NCI-H345 treated with DMSO at 0.1 percent for 48 hours (cell line): ENCODE measurements at regions not wholly inside any gene's neighbourhood (a gene's known extent, or its start where the extent isn't known, plus 50 kb on each side); places are given as distances from the start of the nearest gene placed in this dataset.

Experiments
- DNase-seq: peaks from one replicate; lab custom pipeline; 2025; ENCODE audit not compliant: unreplicated experiment; lab: John Stamatoyannopoulos, UW

GRCh38 chr14:98555440-98555839 is 716.6 kb downstream of the BCL11B start:
- DNase-seq, result no peak

- no peak for DNase-seq
Measured at GRCh38 chr14:98564006-98564405, 708.0 kb downstream of the BCL11B start.

GRCh38 chr14:98564541-98564940 is 707.5 kb downstream of the BCL11B start:
- DNase-seq, result no peak

GRCh38 chr14:98571104-98571503 is 700.9 kb downstream of the BCL11B start:
- DNase-seq, result no peak

GRCh38 chr14:98573082-98573481 is 698.9 kb downstream of the BCL11B start:
- no peak for DNase-seq

- DNase-seq, result no peak
Measured at GRCh38 chr14:98576463-98576862, 695.5 kb downstream of the BCL11B start.

- no peak for DNase-seq
Measured at GRCh38 chr14:98578204-98578603, 693.8 kb downstream of the BCL11B start.

GRCh38 chr14:98579140-98579539 is 692.9 kb downstream of the BCL11B start:
- DNase-seq, result no peak

GRCh38 chr14:98580131-98580678 is 691.8 kb downstream of the BCL11B start:
- no peak for DNase-seq

- DNase-seq, result no peak
Measured at GRCh38 chr14:98582276-98582675, 689.7 kb downstream of the BCL11B start.

GRCh38 chr14:98591161-98591560 is 680.8 kb downstream of the BCL11B start:
- DNase-seq, result no peak

- DNase-seq, result no peak
Measured at GRCh38 chr14:98592611-98593170, 679.3 kb downstream of the BCL11B start.

- no peak for DNase-seq
Measured at GRCh38 chr14:98593361-98593761, 678.6 kb downstream of the BCL11B start.

- DNase-seq, result no peak
Measured at GRCh38 chr14:98594156-98594555, 677.8 kb downstream of the BCL11B start.

- DNase-seq, result no peak
Measured at GRCh38 chr14:98598576-98598975, 673.4 kb downstream of the BCL11B start.

GRCh38 chr14:98599082-98599481 is 672.9 kb downstream of the BCL11B start:
- no peak for DNase-seq

- no peak for DNase-seq
Measured at GRCh38 chr14:98602983-98603382, 669.0 kb downstream of the BCL11B start.

GRCh38 chr14:98605043-98605442 is 667.0 kb downstream of the BCL11B start:
- DNase-seq, result no peak

GRCh38 chr14:98606041-98606640 is 665.9 kb downstream of the BCL11B start:
- DNase-seq, result no peak

- no peak for DNase-seq
Measured at GRCh38 chr14:98606816-98607215, 665.2 kb downstream of the BCL11B start.

GRCh38 chr14:98607341-98607910 is 664.6 kb downstream of the BCL11B start:
- DNase-seq, result no peak
